NCI-H2227 (cell line): ENCODE measurements at regions not wholly inside any gene's neighbourhood (a gene's known extent, or its start where the extent isn't known, plus 50 kb on each side); places are given as distances from the start of the nearest gene placed in this dataset.
"Not testable (repeated sequence)": the region's sequence is repeated elsewhere in the genome, so short reads cannot be mapped to it uniquely, and the experiment has no call there.

Experiments used
- DNase-seq: peaks from one replicate; lab custom pipeline; 2025; ENCODE audit not compliant: unreplicated experiment; lab: John Stamatoyannopoulos, UW

GRCh38 chr1:148318123-148318903, 164.8 kb downstream of the PPIAL4G start:
- no peak for DNase-seq

- no peak for DNase-seq
Measured at GRCh38 chr1:148317288-148317985, 165.4 kb upstream of the NBPF11 start.

- DNase-seq = no peak
Measured at GRCh38 chr1:148315071-148315811, 163.2 kb upstream of the NBPF11 start.

- no peak for DNase-seq
Measured at GRCh38 chr1:148310807-148311206, 158.7 kb upstream of the NBPF11 start.

- no peak for DNase-seq
Measured at GRCh38 chr1:148309940-148310500, 157.9 kb upstream of the NBPF11 start.

GRCh38 chr1:148308832-148309458, 156.9 kb upstream of the NBPF11 start:
- no peak for DNase-seq

GRCh38 chr1:148307583-148308185, 155.6 kb upstream of the NBPF11 start:
- no peak for DNase-seq

GRCh38 chr1:148304935-148305334, 152.9 kb upstream of the NBPF11 start:
- DNase-seq = not testable (repeated sequence)

- not testable (repeated sequence) for DNase-seq
Measured at GRCh38 chr1:148302586-148303364, 150.7 kb upstream of the NBPF11 start.

GRCh38 chr1:148297852-148298251, 145.8 kb upstream of the NBPF11 start:
- DNase-seq = not testable (repeated sequence)

- DNase-seq = no peak
Measured at GRCh38 chr1:148296511-148296910, 144.4 kb upstream of the NBPF11 start.

- DNase-seq = no peak
Measured at GRCh38 chr1:148294116-148294807, 142.2 kb upstream of the NBPF11 start.

GRCh38 chr1:148293651-148294050, 141.6 kb upstream of the NBPF11 start:
- DNase-seq = no peak

- no peak for DNase-seq
Measured at GRCh38 chr1:148292915-148293314, 140.8 kb upstream of the NBPF11 start.

GRCh38 chr1:148290881-148291280, 138.8 kb upstream of the NBPF11 start:
- no peak for DNase-seq

GRCh38 chr1:148289647-148290046, 137.6 kb upstream of the NBPF11 start:
- DNase-seq = no peak

- DNase-seq = not testable (repeated sequence)
Measured at GRCh38 chr1:148285946-148286345, 133.9 kb upstream of the NBPF11 start.

- DNase-seq = not testable (repeated sequence)
Measured at GRCh38 chr1:148280831-148281572, 128.9 kb upstream of the NBPF11 start.
